H1 (cell line): ENCODE measurements at regions not wholly inside any gene's neighbourhood (a gene's known extent, or its start where the extent isn't known, plus 50 kb on each side); places are given as distances from the start of the nearest gene placed in this dataset.

ENCODE experiments used
- CHD1 ChIP-seq: IDR thresholded peaks from 2 replicates; pipeline ENCODE4 v1.6.1; 2012; ENCODE audit warnings: low read depth, low read length, improper control_type of control experiment
- CTCF ChIP-seq, 3 experiments: IDR thresholded peaks; 1 replicate in 2 of 3; 2 replicates in 1 of 3; pipeline versions ENCODE4 v1.5.1 to v1.6.1; 2011; ENCODE audit warnings: low read length in 3 of 3, mild to moderate bottlenecking in 3 of 3, inconsistent platforms in 2 of 3, low read depth in 1 of 3, moderate library complexity in 1 of 3; ENCODE audit not compliant: insufficient read depth in 1 of 3; ENCODE audit errors: control extremely low read depth in 1 of 3
- POLR2A ChIP-seq, 2 experiments: IDR thresholded peaks; 1 replicate in 1 of 2; 2 replicates in 1 of 2; pipeline ENCODE4 v1.6.1; 2011; ENCODE audit warnings: low read depth in 2 of 2, low read length in 2 of 2, mild to moderate bottlenecking in 2 of 2; ENCODE audit errors: control extremely low read depth in 1 of 2

DNA sequence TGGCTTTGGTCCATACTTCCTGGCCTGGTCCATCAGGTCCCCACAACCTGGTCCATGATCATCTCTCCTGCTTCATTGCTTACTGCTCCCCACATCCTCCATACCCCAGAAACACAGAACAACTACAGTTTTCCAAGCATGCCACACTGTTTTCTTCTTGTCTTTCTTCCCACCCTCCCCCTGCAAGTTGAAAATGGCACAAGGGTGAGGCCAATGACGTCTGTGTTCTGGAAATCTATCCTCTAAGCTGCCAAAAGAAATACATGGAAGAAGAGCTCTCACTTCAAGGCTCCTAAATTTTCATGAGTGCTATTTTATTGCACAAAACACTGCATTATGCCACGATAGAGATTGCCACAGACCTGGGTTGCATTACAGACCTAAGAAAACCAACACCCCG is 404.4 kb downstream of the VPS13C start:
- TF ChIP-seq CTCF (IDR thresholded peaks at IDR 0.05; ENCODE audit: control extremely low read depth in 1 of 3, insufficient read depth in 1 of 3, low read depth in 1 of 3, low read length in 3 of 3) = no peak
- no peak for TF ChIP-seq POLR2A (IDR thresholded peaks at IDR 0.05; ENCODE audit: control extremely low read depth in 1 of 2, low read depth in 2 of 2, low read length in 2 of 2)
- TF ChIP-seq CHD1 = no peak
